HL-60 (cell line): ENCODE measurements at regions not wholly inside any gene's neighbourhood (a gene's known extent, or its start where the extent isn't known, plus 50 kb on each side); places are given as distances from the start of the nearest gene placed in this dataset.
"Not testable (repeated sequence)": the region's sequence is repeated elsewhere in the genome, so short reads cannot be mapped to it uniquely, and the experiment has no call there.

ENCODE experiments used
- CTCF ChIP-seq: IDR thresholded peaks from one replicate; pipeline ENCODE4 v1.5.1; 2011; ENCODE audit warnings: low read length, control low read depth, inconsistent platforms; ENCODE audit not compliant: insufficient read depth
- GABPA ChIP-seq: IDR thresholded peaks from 2 replicates; pipeline ENCODE4 v1.6.1; 2012; ENCODE audit warnings: low read depth
- POLR2AphosphoS5 ChIP-seq: IDR thresholded peaks from 2 replicates; pipeline ENCODE4 v1.6.1; 2012; ENCODE audit warnings: low read depth
- REST ChIP-seq: IDR thresholded peaks from 2 replicates; pipeline ENCODE4 v1.6.1; 2012; ENCODE audit warnings: low read depth; ENCODE audit not compliant: insufficient replicate concordance
- SPI1 ChIP-seq: IDR thresholded peaks from 2 replicates; pipeline ENCODE4 v1.6.1; 2012; ENCODE audit warnings: low read depth, mild to moderate bottlenecking, borderline replicate concordance

- not testable (repeated sequence) for TF ChIP-seq CTCF, POLR2AphosphoS5, GABPA, REST, SPI1
These were observed 1119.0 kb upstream of the CITED2 start for GRCh38 chr6:140493470-140493869.
